ENCODE measurements at regions not wholly inside any gene's neighbourhood (a gene's known extent, or its start where the extent isn't known, plus 50 kb on each side); places are given as distances from the start of the nearest gene placed in this dataset.

DNA sequence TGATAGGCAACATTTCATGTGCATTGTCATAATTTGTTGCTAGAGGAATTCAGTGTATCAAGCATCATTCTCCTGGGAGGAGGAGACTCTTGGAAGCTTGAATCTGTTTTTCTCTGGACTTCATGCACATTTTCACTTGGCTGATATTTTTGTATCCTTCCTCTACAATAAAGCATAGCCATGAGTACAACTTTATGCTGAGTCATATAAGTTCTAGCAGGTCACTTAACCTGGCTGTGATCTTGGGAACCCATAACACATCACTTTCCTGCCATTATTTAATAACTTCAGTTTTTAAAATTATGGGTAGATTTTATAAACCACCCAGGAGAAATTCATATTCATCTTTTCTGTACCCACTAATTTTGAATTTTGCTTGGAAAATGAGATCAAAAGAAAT, 203.0 kb upstream of the CD96 start:
- H2AFZ ChIP-seq (ENCODE audit: low read length): no peak overlapping the region
- no peak overlapping the region for H3K4me3 ChIP-seq (ENCODE audit: extremely low read depth in 1 of 4, insufficient read depth in 2 of 4, low read depth in 3 of 4, low read length in 4 of 4)
- H3K56ac ChIP-seq (replicated peaks; ENCODE audit: insufficient read length, low read depth, low read length): no peak overlapping the region
- no peak overlapping the region for H2BK15ac ChIP-seq (ENCODE audit: low read length)
- DNase-seq (ENCODE audit: low read depth in 1 of 2, low spot score in 2 of 2) (no peak), FAIRE-seq (no peak)
- H3K79me2 ChIP-seq (ENCODE audit: control insufficient read depth in 1 of 2, insufficient read depth in 2 of 2, low read length in 2 of 2): no peaks in the 10 kb centered on the region
- no peak overlapping the region for H3K23ac ChIP-seq (ENCODE audit: insufficient read length)
- H3K23me2 ChIP-seq (ENCODE audit: low read depth, low read length): no peaks in the 10 kb centered on the region; the same call in 1 of the 2 replicates
- H4K20me1 ChIP-seq (replicated peaks in 1 of 2; ENCODE audit: control insufficient read depth in 1 of 2, insufficient read depth in 2 of 2, low read length in 2 of 2): no peaks in the 10 kb centered on the region
- no peak overlapping the region for H2BK5ac ChIP-seq (ENCODE audit: low read depth, low read length)
- no peak overlapping the region for H4K91ac ChIP-seq (replicated peaks; ENCODE audit: insufficient read length, low read length)
- H2BK20ac ChIP-seq (ENCODE audit: low read length): no peak overlapping the region
- H3K36me3 ChIP-seq (ENCODE audit: control insufficient read depth in 2 of 4, insufficient read depth in 4 of 4, low read length in 3 of 4): no peaks in the 10 kb centered on the region
- no peak overlapping the region for H3K4me2 ChIP-seq (ENCODE audit: insufficient read depth in 1 of 2, low read depth in 2 of 2, low read length in 2 of 2)
- H3K4ac ChIP-seq (replicated peaks; ENCODE audit: insufficient read length, low read depth, low read length): no peak overlapping the region
- no peak overlapping the region for H2BK12ac ChIP-seq (ENCODE audit: low read depth, low read length)
- H3K79me1 ChIP-seq (ENCODE audit: low read depth, low read length): no peaks in the 10 kb centered on the region
- H4K8ac ChIP-seq (ENCODE audit: extremely low read depth, insufficient read depth, low read length): no peak overlapping the region
- H2BK120ac ChIP-seq (replicated peaks; ENCODE audit: low read depth, low read length): no peak overlapping the region
- H3K14ac ChIP-seq (ENCODE audit: insufficient read length): no peak overlapping the region
- no peak overlapping the region for H4K5ac ChIP-seq (ENCODE audit: insufficient read length, low read depth, low read length)
- ChIA-PET POLR2A (ENCODE audit: partially characterized antibody) (no interaction called here), CTCF (ENCODE audit: partially characterized antibody) (interaction anchor here (0.7 to 2.8 kb wide), 10 partner anchors 8 to 329 kb away, joined by 3 to 9 read pairs (median 4); no protein-coding TSS in a partner anchor)
- no peaks in the 10 kb centered on the region for H3K27me3 ChIP-seq (replicated peaks in 1 of 4; ENCODE audit: control insufficient read depth in 3 of 4, extremely low read depth in 1 of 4, insufficient read depth in 3 of 4, low read length in 3 of 4)
- peaks cover 2 to 5% of the 10 kb centered on the region in 2 experiments; a peak in 1 of 4 replicates for H3K9me3 ChIP-seq (ENCODE audit: insufficient read depth in 2 of 2, low read depth in 1 of 2, low read length in 1 of 2)
- H3K27ac ChIP-seq (ENCODE audit: low read depth, low read length): no peak overlapping the region
- H3K18ac ChIP-seq (ENCODE audit: extremely low read depth, low read length): no peak overlapping the region
- no peak overlapping the region for H3K9ac ChIP-seq (replicated peaks in 1 of 4; ENCODE audit: extremely low read depth in 1 of 4, low read depth in 3 of 4, low read length in 3 of 4)
- no peak overlapping the region for H2AK5ac ChIP-seq (ENCODE audit: low read depth, low read length)
- peaks cover 0 to 3% (median 0%) of the 10 kb centered on the region in 4 experiments; a peak in 1 of 7 replicates for H3K4me1 ChIP-seq (replicated peaks in 1 of 4; ENCODE audit: control insufficient read depth in 3 of 4, insufficient read depth in 4 of 4, low read length in 3 of 4)
- TF ChIP-seq MAX (IDR thresholded peaks at IDR 0.05) (no peak), FOSL1 (IDR thresholded peaks at IDR 0.05; ENCODE audit: insufficient read depth, low read depth, low read length) (no peak), EGR1 (IDR thresholded peaks at IDR 0.05; ENCODE audit: borderline replicate concordance, low read depth, low read length) (no peak), POU5F1 (IDR thresholded peaks at IDR 0.05; ENCODE audit: low read depth, low read length) (no peak), EP300 (IDR thresholded peaks at IDR 0.05; ENCODE audit: borderline replicate concordance in 1 of 2, low read depth in 2 of 2, low read length in 2 of 2) (no peak), SP4 (IDR thresholded peaks at IDR 0.05; ENCODE audit: low read length) (no peak), CBX8 (IDR thresholded peaks at IDR 0.05; ENCODE audit: borderline replicate concordance, low read depth, low read length) (no peak), CREB1 (IDR thresholded peaks at IDR 0.05) (no peak), BACH1 (IDR thresholded peaks at IDR 0.05; ENCODE audit: low read length) (no peak), ZNF274 (IDR thresholded peaks at IDR 0.05; ENCODE audit: borderline replicate concordance, extremely low read depth, low read length) (no peak), RNF2 (IDR thresholded peaks at IDR 0.05; ENCODE audit: borderline replicate concordance, low read depth, low read length, missing control alignments, poor library complexity, severe bottlenecking) (no peak), ASH2L (IDR thresholded peaks at IDR 0.05; ENCODE audit: low read length) (no peak), BCL11A (IDR thresholded peaks at IDR 0.05; ENCODE audit: low read depth in 2 of 2, low read length in 2 of 2) (no peak), SIRT6 (IDR thresholded peaks at IDR 0.05; ENCODE audit: low read length) (no peak), HDAC2 (IDR thresholded peaks at IDR 0.05; ENCODE audit: borderline replicate concordance in 1 of 2, low read depth in 2 of 2, low read length in 2 of 2) (no peak), YY1 (IDR thresholded peaks at IDR 0.05; ENCODE audit: low read depth, low read length) (no peak)

Measured in H1 (cell line).